ENCODE measurements at regions not wholly inside any gene's neighbourhood (a gene's known extent, or its start where the extent isn't known, plus 50 kb on each side); places are given as distances from the start of the nearest gene placed in this dataset.

GRCh38 chr13:97810152-97810551 lies 143.3 kb upstream of the IPO5 start:
- peak; percentile 52 for TF ChIP-seq CTCF (IDR thresholded peaks at IDR 0.05)
- no peak for TF ChIP-seq ZFX (IDR thresholded peaks at IDR 0.05; ENCODE audit: borderline replicate concordance)

All from 22Rv1 (cell line).